HepG2 (cell line): ENCODE measurements at regions not wholly inside any gene's neighbourhood (a gene's known extent, or its start where the extent isn't known, plus 50 kb on each side); places are given as distances from the start of the nearest gene placed in this dataset.

Experiments
- JUND ChIP-seq: sonication (generic); formaldehyde crosslinking; IDR thresholded peaks from 2 replicates; pipeline ENCODE4 v1.8.0; 2022; ENCODE audit warnings: mild to moderate bottlenecking, missing genetic modification reagents
- MBD4 ChIP-seq: IDR thresholded peaks from 2 replicates; pipeline ENCODE4 v1.6.1; 2012; ENCODE audit warnings: low read length, inconsistent platforms, borderline replicate concordance
- RFX5 ChIP-seq: IDR thresholded peaks from 2 replicates; pipeline ENCODE4 v1.6.1; 2011; ENCODE audit warnings: low read depth, low read length, improper control_type of control experiment
- ZBTB20 ChIP-seq: sonication (generic); formaldehyde crosslinking; IDR thresholded peaks from 2 replicates; pipeline ENCODE4 v1.8.1; 2023; ENCODE audit warnings: missing genetic modification reagents, low read depth, mild to moderate bottlenecking, borderline replicate concordance
- ZNF205 ChIP-seq: IDR thresholded peaks from 2 replicates; pipeline ENCODE4 v1.6.1; 2018; ENCODE audit warnings: missing biosample characterization, missing genetic modification reagents
- ZNF274 ChIP-seq: sonication (generic); formaldehyde crosslinking; IDR thresholded peaks from 2 replicates; pipeline ENCODE4 v1.5.1; 2020; ENCODE audit warnings: mild to moderate bottlenecking, missing genetic modification reagents
- ZNF431 ChIP-seq: sonication (generic); formaldehyde crosslinking; IDR thresholded peaks from 2 replicates; pipeline ENCODE4 v1.9.0; 2022; ENCODE audit warnings: missing genetic modification reagents, low read depth, mild to moderate bottlenecking, borderline replicate concordance
- ZNF563 ChIP-seq: sonication (generic); formaldehyde crosslinking; IDR thresholded peaks from 2 replicates; pipeline ENCODE4 v1.8.0; 2022; ENCODE audit warnings: mild to moderate bottlenecking, moderate library complexity, missing genetic modification reagents
- ZNF672 ChIP-seq: sonication (generic); formaldehyde crosslinking; IDR thresholded peaks from 2 replicates; pipeline ENCODE4 v1.8.1; 2022; ENCODE audit warnings: missing genetic modification reagents
- TF ChIP-seq, protein P1 (sequence below): IDR thresholded peaks from 2 replicates; pipeline ENCODE4 v1.6.1; 2016
- TF ChIP-seq, protein P2 (sequence below): sonication (generic); formaldehyde crosslinking; IDR thresholded peaks from 2 replicates; pipeline ENCODE4 v1.4.0; 2020; ENCODE audit warnings: missing genetic modification reagents
- TF ChIP-seq, protein P3 (sequence below): sonication (generic); formaldehyde crosslinking; IDR thresholded peaks from 2 replicates; pipeline ENCODE4 v1.5.1; 2020; ENCODE audit warnings: missing genetic modification reagents, mild to moderate bottlenecking, borderline replicate concordance

DNA sequence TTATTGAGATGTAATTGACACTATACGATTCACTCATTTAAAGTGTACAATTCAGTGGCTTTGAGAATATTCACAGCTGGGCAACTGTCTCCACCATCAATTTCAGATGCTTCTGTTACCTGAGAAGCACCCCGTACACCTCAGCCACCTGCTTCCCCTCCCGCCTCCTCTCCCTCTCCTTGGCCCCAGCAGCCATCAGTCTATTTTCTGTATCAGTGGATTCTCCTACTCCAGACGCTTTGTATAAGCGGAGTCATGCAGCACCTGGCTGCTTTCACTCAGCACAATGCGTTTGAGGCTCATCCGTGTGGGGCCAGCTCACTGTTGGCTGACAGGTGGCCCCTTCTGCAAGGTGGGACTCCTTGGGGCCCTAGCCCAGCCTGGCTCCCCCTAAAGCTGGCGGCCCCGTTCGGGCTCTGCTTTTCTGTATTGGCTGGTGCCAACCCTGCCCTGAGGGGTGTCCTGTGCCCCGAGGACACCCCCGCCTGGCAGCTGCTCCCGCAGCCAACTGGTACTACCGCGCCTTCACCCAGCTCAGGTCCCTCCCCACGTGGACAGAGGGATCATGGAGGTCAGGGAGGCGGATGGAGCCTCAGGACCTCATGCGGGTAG lies 124.4 kb upstream of the COL5A1 start (continued):
- TF ChIP-seq, protein P1, sequence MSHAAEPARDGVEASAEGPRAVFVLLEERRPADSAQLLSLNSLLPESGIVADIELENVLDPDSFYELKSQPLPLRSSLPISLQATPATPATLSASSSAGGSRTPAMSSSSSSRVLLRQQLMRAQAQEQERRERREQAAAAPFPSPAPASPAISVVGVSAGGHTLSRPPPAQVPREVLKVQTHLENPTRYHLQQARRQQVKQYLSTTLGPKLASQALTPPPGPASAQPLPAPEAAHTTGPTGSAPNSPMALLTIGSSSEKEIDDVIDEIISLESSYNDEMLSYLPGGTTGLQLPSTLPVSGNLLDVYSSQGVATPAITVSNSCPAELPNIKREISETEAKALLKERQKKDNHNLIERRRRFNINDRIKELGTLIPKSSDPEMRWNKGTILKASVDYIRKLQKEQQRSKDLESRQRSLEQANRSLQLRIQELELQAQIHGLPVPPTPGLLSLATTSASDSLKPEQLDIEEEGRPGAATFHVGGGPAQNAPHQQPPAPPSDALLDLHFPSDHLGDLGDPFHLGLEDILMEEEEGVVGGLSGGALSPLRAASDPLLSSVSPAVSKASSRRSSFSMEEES (CRISPR knock-in tag), result no peak
- TF ChIP-seq ZNF431 (CRISPR knock-in tag) (no peak), JUND (no peak), ZNF205 (CRISPR knock-in tag) (no peak), MBD4 (no peak), ZNF274 (CRISPR knock-in tag) (no peak), ZNF563 (CRISPR knock-in tag) (no peak), ZNF672 (CRISPR knock-in tag) (no peak), ZBTB20 (CRISPR knock-in tag) (no peak), RFX5 (no peak)
- TF ChIP-seq, protein P2, sequence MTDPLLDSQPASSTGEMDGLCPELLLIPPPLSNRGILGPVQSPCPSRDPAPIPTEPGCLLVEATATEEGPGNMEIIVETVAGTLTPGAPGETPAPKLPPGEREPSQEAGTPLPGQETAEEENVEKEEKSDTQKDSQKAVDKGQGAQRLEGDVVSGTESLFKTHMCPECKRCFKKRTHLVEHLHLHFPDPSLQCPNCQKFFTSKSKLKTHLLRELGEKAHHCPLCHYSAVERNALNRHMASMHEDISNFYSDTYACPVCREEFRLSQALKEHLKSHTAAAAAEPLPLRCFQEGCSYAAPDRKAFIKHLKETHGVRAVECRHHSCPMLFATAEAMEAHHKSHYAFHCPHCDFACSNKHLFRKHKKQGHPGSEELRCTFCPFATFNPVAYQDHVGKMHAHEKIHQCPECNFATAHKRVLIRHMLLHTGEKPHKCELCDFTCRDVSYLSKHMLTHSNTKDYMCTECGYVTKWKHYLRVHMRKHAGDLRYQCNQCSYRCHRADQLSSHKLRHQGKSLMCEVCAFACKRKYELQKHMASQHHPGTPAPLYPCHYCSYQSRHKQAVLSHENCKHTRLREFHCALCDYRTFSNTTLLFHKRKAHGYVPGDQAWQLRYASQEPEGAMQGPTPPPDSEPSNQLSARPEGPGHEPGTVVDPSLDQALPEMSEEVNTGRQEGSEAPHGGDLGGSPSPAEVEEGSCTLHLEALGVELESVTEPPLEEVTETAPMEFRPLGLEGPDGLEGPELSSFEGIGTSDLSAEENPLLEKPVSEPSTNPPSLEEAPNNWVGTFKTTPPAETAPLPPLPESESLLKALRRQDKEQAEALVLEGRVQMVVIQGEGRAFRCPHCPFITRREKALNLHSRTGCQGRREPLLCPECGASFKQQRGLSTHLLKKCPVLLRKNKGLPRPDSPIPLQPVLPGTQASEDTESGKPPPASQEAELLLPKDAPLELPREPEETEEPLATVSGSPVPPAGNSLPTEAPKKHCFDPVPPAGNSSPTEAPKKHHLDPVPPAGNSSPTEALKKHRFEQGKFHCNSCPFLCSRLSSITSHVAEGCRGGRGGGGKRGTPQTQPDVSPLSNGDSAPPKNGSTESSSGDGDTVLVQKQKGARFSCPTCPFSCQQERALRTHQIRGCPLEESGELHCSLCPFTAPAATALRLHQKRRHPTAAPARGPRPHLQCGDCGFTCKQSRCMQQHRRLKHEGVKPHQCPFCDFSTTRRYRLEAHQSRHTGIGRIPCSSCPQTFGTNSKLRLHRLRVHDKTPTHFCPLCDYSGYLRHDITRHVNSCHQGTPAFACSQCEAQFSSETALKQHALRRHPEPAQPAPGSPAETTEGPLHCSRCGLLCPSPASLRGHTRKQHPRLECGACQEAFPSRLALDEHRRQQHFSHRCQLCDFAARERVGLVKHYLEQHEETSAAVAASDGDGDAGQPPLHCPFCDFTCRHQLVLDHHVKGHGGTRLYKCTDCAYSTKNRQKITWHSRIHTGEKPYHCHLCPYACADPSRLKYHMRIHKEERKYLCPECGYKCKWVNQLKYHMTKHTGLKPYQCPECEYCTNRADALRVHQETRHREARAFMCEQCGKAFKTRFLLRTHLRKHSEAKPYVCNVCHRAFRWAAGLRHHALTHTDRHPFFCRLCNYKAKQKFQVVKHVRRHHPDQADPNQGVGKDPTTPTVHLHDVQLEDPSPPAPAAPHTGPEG (CRISPR knock-in tag), result no peak
- TF ChIP-seq, protein P3, sequence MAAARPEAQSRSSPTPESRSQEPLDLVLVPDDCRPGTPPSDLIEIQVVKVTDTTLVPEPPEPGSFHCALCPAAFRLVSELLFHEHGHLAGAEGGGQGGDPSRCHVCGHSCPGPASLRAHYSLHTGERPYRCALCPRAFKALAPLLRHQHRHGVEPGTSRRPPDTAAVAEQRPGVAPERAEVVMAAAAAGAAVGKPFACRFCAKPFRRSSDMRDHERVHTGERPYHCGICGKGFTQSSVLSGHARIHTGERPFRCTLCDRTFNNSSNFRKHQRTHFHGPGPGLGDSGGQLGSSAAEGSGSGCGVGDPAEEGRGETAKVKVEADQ (CRISPR knock-in tag), result no peak
- TF ChIP-seq, all 625 proteins: peak for 0
